Small intestine (tissue), 7 donors: ENCODE measurements at regions not wholly inside any gene's neighbourhood (a gene's known extent, or its start where the extent isn't known, plus 50 kb on each side); places are given as distances from the start of the nearest gene placed in this dataset.

Source experiments
- DNase-seq, 2 donors: peaks; one replicate each; pipeline versions ENCODE4 v3.0.0 to v3.0.0-alpha.2; 2013
- FAIRE-seq: peaks from 2 replicates; lab custom pipeline; 2012; peaks lifted over from hg19 to GRCh38; lab: Jason Lieb, UNC
- H3K27ac ChIP-seq, 3 donors: one replicate each; pipeline ENCODE4 v1.5.1; 2013; ENCODE audit warnings: low read length in 2 of 3, mild to moderate bottlenecking in 2 of 3, control low read depth in 1 of 3, inconsistent platforms in 1 of 3, low read depth in 1 of 3, moderate library complexity in 1 of 3
- H3K27me3 ChIP-seq, 3 donors: one replicate each; pipeline ENCODE4 v1.6.1; 2013; ENCODE audit warnings: low read length in 3 of 3, inconsistent platforms in 1 of 3; ENCODE audit not compliant: control insufficient read depth in 3 of 3, insufficient read depth in 3 of 3
- H3K36me3 ChIP-seq, 3 donors: one replicate each; pipeline ENCODE4 v1.6.1; 2013; ENCODE audit warnings: low read length in 3 of 3, inconsistent platforms in 1 of 3, low read depth in 1 of 3, mild to moderate bottlenecking in 1 of 3, moderate library complexity in 1 of 3; ENCODE audit not compliant: control insufficient read depth in 3 of 3, insufficient read depth in 2 of 3
- H3K4me1 ChIP-seq, 3 donors: one replicate each; pipeline ENCODE4 v1.6.1; 2013; ENCODE audit warnings: low read length in 2 of 3, inconsistent platforms in 1 of 3, low read depth in 1 of 3, mild to moderate bottlenecking in 1 of 3, moderate library complexity in 1 of 3; ENCODE audit not compliant: control insufficient read depth in 3 of 3, insufficient read depth in 2 of 3
- H3K4me3 ChIP-seq, 3 donors: one replicate each; pipeline ENCODE4 v1.5.1; 2013; ENCODE audit warnings: low read length in 3 of 3, control low read depth in 1 of 3, inconsistent platforms in 1 of 3, low read depth in 1 of 3, mild to moderate bottlenecking in 1 of 3, moderate library complexity in 1 of 3
- H3K9me3 ChIP-seq, 2 donors: one replicate each; pipeline ENCODE4 v1.6.1; 2013; ENCODE audit warnings: low read depth in 1 of 2, low read length in 1 of 2; ENCODE audit not compliant: control insufficient read depth in 2 of 2, insufficient read depth in 1 of 2
- WGBS, 3 donors: extraction: QIAGEN DNeasy Blood & Tissue Kit; methylation state at CpG; one replicate each; pipeline ENCODE4 v1.1.7; 2013; 5-methylcytosine and 5-hydroxymethylcytosine counted together
- donor health status: healthy with polysubstance abuse.
- donor health status: control.
- donor health status: control.
- donor health status: Bipolar disorder and iron deficiency.
- donor health status: healthy.

GRCh38 chr18:78238404-78239089, 741.1 kb upstream of the SALL3 start:
- FAIRE-seq = no peak
- Histone ChIP-seq H3K4me1 (no peaks in the 10 kb centered on the region), H3K27ac (no peak overlapping the region), H3K9me3 (no peaks in the 10 kb centered on the region), H3K36me3 (no peaks in the 10 kb centered on the region), H3K4me3 (no peak overlapping the region), H3K27me3 (no peaks in the 10 kb centered on the region)
- WGBS, 3 donors = 89 to 95% (median 89%) methylated on average over 44 to 46 of the region's 46 CpGs
- DNase-seq = no peak

- Histone ChIP-seq H3K9me3 (no peaks in the 10 kb centered on the region), H3K4me3 (no peak overlapping the region), H3K27ac (no peak overlapping the region), H3K4me1 (no peaks in the 10 kb centered on the region), H3K36me3 (no peaks in the 10 kb centered on the region), H3K27me3 (no peaks in the 10 kb centered on the region)
- 91 to 95% (median 91%) methylated on average over 17 of the region's 17 CpGs for WGBS, 3 donors
- FAIRE-seq (no peak), DNase-seq (no peak)
Measured at GRCh38 chr18:78239090-78239457, 740.5 kb upstream of the SALL3 start.

- DNase-seq (no peak), FAIRE-seq (no peak)
- H3K27me3 ChIP-seq = no peaks in the 10 kb centered on the region
- H3K27ac ChIP-seq = no peak overlapping the region
- 82 to 92% (median 83%) methylated on average over 13 of the region's 13 CpGs for WGBS, 3 donors
- H3K36me3 ChIP-seq = no peaks in the 10 kb centered on the region
- no peaks in the 10 kb centered on the region for H3K4me1 ChIP-seq
- no peaks in the 10 kb centered on the region for H3K9me3 ChIP-seq
- no peak overlapping the region for H3K4me3 ChIP-seq
Measured at GRCh38 chr18:78240101-78240500, 739.5 kb upstream of the SALL3 start.

- no peaks in the 10 kb centered on the region for H3K27me3 ChIP-seq
- FAIRE-seq = no peak
- DNase-seq = no peak
- H3K4me3 ChIP-seq = no peak overlapping the region
- 66 to 76% (median 68%) methylated on average over 16 of the region's 16 CpGs for WGBS, 3 donors
- H3K27ac ChIP-seq = no peak overlapping the region
- H3K4me1 ChIP-seq = no peaks in the 10 kb centered on the region
- no peaks in the 10 kb centered on the region for H3K9me3 ChIP-seq
- no peaks in the 10 kb centered on the region for H3K36me3 ChIP-seq
Measured at GRCh38 chr18:78240627-78241252, 738.9 kb upstream of the SALL3 start.

GRCh38 chr18:78241535-78242253, 737.9 kb upstream of the SALL3 start:
- Histone ChIP-seq H3K9me3 (no peaks in the 10 kb centered on the region), H3K4me1 (no peaks in the 10 kb centered on the region), H3K4me3 (no peak overlapping the region), H3K27me3 (no peaks in the 10 kb centered on the region), H3K27ac (no peak overlapping the region), H3K36me3 (no peaks in the 10 kb centered on the region)
- no peak for DNase-seq
- WGBS, 3 donors = 45 to 58% (median 52%) methylated on average over 20 of the region's 20 CpGs
- no peak for FAIRE-seq

GRCh38 chr18:78242254-78242643, 737.4 kb upstream of the SALL3 start:
- no peak for FAIRE-seq
- WGBS, 3 donors = 35 to 45% (median 38%) methylated on average over 2 of the region's 2 CpGs
- DNase-seq = no peak
- Histone ChIP-seq H3K4me3 (no peak overlapping the region), H3K27ac (no peak overlapping the region), H3K4me1 (no peaks in the 10 kb centered on the region), H3K27me3 (no peaks in the 10 kb centered on the region), H3K9me3 (no peaks in the 10 kb centered on the region), H3K36me3 (no peaks in the 10 kb centered on the region)

GRCh38 chr18:78242806-78243205, 736.8 kb upstream of the SALL3 start:
- 62 to 68% (median 65%) methylated on average over 12 of the region's 12 CpGs for WGBS, 3 donors
- H3K27ac ChIP-seq = no peak overlapping the region
- H3K36me3 ChIP-seq = no peaks in the 10 kb centered on the region
- H3K9me3 ChIP-seq = no peaks in the 10 kb centered on the region
- DNase-seq = no peak
- FAIRE-seq = no peak
- H3K27me3 ChIP-seq = no peaks in the 10 kb centered on the region
- no peaks in the 10 kb centered on the region for H3K4me1 ChIP-seq
- H3K4me3 ChIP-seq = no peak overlapping the region

GRCh38 chr18:78244779-78245178, 734.8 kb upstream of the SALL3 start:
- Histone ChIP-seq H3K27me3 (no peaks in the 10 kb centered on the region), H3K4me3 (no peak overlapping the region), H3K4me1 (no peaks in the 10 kb centered on the region), H3K36me3 (no peaks in the 10 kb centered on the region), H3K9me3 (no peaks in the 10 kb centered on the region), H3K27ac (no peak overlapping the region)
- WGBS, 3 donors = 61 to 67% (median 63%) methylated on average over 4 of the region's 4 CpGs
- no peak for FAIRE-seq
- no peak for DNase-seq
